ENCODE measurements at regions not wholly inside any gene's neighbourhood (a gene's known extent, or its start where the extent isn't known, plus 50 kb on each side); places are given as distances from the start of the nearest gene placed in this dataset.
"Not testable (repeated sequence)": the region's sequence is repeated elsewhere in the genome, so short reads cannot be mapped to it uniquely, and the experiment has no call there.

GRCh38 chr10:64765498-64765897 lies 1244.3 kb downstream of the REEP3 start:
- Histone ChIP-seq H3K9me2 (replicated peaks; ENCODE audit: insufficient read depth, low read length) (no peaks in the 10 kb centered on the region), H3K4me3 (ENCODE audit: insufficient read depth, low read length, poor library complexity, severe bottlenecking) (no peak overlapping the region), H3K4me2 (ENCODE audit: low read depth, low read length, poor library complexity, severe bottlenecking) (no peak overlapping the region), H3K27me3 (ENCODE audit: low read length) (no peaks in the 10 kb centered on the region), H3F3A (ENCODE audit: insufficient read depth) (no peaks in the 10 kb centered on the region), H3K79me2 (ENCODE audit: insufficient read depth, low read length) (no peaks in the 10 kb centered on the region), H3K27ac (ENCODE audit: low read depth, low read length) (no peak overlapping the region), H2AFZ (ENCODE audit: low read depth, low read length, severe bottlenecking) (no peak overlapping the region), H4K20me1 (ENCODE audit: low read depth, low read length) (no peaks in the 10 kb centered on the region), H3K9ac (ENCODE audit: low read length) (no peak overlapping the region), H3K9me3 (ENCODE audit: insufficient read depth, low read length) (no peaks in the 10 kb centered on the region), H3K36me3 (ENCODE audit: low read length) (no peaks in the 10 kb centered on the region)
- TF ChIP-seq CTCF (IDR thresholded peaks at IDR 0.05; ENCODE audit: insufficient read depth, low read length, poor library complexity, severe bottlenecking): no peak
- no peak for TF ChIP-seq EZH2phosphoT487 (conservative IDR thresholded peaks at IDR 0.05; ENCODE audit: low read length)

DNA sequence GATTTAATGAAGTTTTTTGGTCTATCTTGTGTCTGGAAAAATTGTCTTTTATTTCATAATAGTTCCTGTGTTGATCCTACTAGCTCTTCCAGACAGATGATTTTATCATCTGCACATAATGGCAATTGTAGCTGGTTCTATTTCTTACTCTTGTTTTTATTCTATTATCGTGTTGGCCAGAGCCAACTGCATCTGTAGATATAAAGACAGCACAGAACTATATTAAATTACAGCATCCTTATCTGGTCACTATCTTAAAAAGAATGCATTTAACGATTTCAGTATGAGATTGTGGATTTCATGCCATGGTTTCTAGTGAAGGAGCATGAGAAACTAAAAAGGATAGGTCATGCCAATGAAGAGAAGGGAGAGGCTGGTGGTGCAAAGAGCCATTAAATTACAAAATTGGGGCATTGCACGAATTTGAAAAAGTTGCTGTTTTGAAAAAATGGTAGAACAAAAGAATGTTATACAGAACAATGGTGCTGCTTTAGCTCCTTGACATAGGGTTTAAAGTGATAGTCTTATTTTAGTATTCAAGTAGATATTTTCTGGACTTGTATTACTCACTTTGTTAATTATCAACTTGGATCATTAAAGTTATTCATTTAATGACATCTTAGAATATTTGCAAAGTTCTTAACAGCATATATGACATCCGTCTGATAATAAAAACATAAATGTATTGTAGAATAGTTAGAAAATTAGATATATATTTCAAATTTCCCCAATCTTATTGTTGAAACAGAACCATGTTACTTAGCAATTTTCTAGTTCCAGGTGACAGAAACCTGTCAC lies 1250.3 kb downstream of the REEP3 start:
- no peaks in the 10 kb centered on the region for H3K9me3 ChIP-seq (ENCODE audit: insufficient read depth, low read length)
- no peak overlapping the region for H3K4me2 ChIP-seq (ENCODE audit: low read depth, low read length, poor library complexity, severe bottlenecking)
- no peaks in the 10 kb centered on the region for H3F3A ChIP-seq (ENCODE audit: insufficient read depth)
- no peak overlapping the region for H2AFZ ChIP-seq (ENCODE audit: low read depth, low read length, severe bottlenecking)
- H3K36me3 ChIP-seq (ENCODE audit: low read length): no peaks in the 10 kb centered on the region
- no peaks in the 10 kb centered on the region for H4K20me1 ChIP-seq (ENCODE audit: low read depth, low read length)
- H3K79me2 ChIP-seq (ENCODE audit: insufficient read depth, low read length): no peaks in the 10 kb centered on the region
- no peaks in the 10 kb centered on the region for H3K27me3 ChIP-seq (ENCODE audit: low read length)
- TF ChIP-seq EZH2phosphoT487 (conservative IDR thresholded peaks at IDR 0.05; ENCODE audit: low read length) (no peak), CTCF (IDR thresholded peaks at IDR 0.05; ENCODE audit: insufficient read depth, low read length, poor library complexity, severe bottlenecking) (no peak)
- no peak overlapping the region for H3K9ac ChIP-seq (ENCODE audit: low read length)
- H3K4me3 ChIP-seq (ENCODE audit: insufficient read depth, low read length, poor library complexity, severe bottlenecking): no peak overlapping the region
- no peak overlapping the region for H3K27ac ChIP-seq (ENCODE audit: low read depth, low read length)
- H3K9me2 ChIP-seq (replicated peaks; ENCODE audit: insufficient read depth, low read length): peaks cover 4% of the 10 kb centered on the region; the same call in 1 of the 2 replicates

- Histone ChIP-seq H3F3A (ENCODE audit: insufficient read depth) (no peaks in the 10 kb centered on the region), H3K4me3 (ENCODE audit: insufficient read depth, low read length, poor library complexity, severe bottlenecking) (no peak overlapping the region), H3K36me3 (ENCODE audit: low read length) (no peaks in the 10 kb centered on the region), H3K27ac (ENCODE audit: low read depth, low read length) (no peak overlapping the region), H2AFZ (ENCODE audit: low read depth, low read length, severe bottlenecking) (no peak overlapping the region), H3K4me2 (ENCODE audit: low read depth, low read length, poor library complexity, severe bottlenecking) (no peak overlapping the region), H3K27me3 (ENCODE audit: low read length) (no peaks in the 10 kb centered on the region), H3K79me2 (ENCODE audit: insufficient read depth, low read length) (no peaks in the 10 kb centered on the region), H4K20me1 (ENCODE audit: low read depth, low read length) (no peaks in the 10 kb centered on the region), H3K9me2 (replicated peaks; ENCODE audit: insufficient read depth, low read length) (peaks cover 4% of the 10 kb centered on the region; the same call in 1 of the 2 replicates), H3K9me3 (ENCODE audit: insufficient read depth, low read length) (no peaks in the 10 kb centered on the region), H3K9ac (ENCODE audit: low read length) (no peak overlapping the region)
- TF ChIP-seq EZH2phosphoT487 (conservative IDR thresholded peaks at IDR 0.05; ENCODE audit: low read length) (no peak), CTCF (IDR thresholded peaks at IDR 0.05; ENCODE audit: insufficient read depth, low read length, poor library complexity, severe bottlenecking) (no peak)
These were observed 1252.2 kb downstream of the REEP3 start for GRCh38 chr10:64773357-64773756.

- not testable (repeated sequence) for H3K79me2 ChIP-seq (ENCODE audit: insufficient read depth, low read length); H3K36me3 ChIP-seq (ENCODE audit: low read length); H3K4me3 ChIP-seq (ENCODE audit: insufficient read depth, low read length, poor library complexity, severe bottlenecking); H3K4me2 ChIP-seq (ENCODE audit: low read depth, low read length, poor library complexity, severe bottlenecking); H3K9ac ChIP-seq (ENCODE audit: low read length); H3F3A ChIP-seq (ENCODE audit: insufficient read depth); H2AFZ ChIP-seq (ENCODE audit: low read depth, low read length, severe bottlenecking); H3K9me2 ChIP-seq (replicated peaks; ENCODE audit: insufficient read depth, low read length); H3K27me3 ChIP-seq (ENCODE audit: low read length); H4K20me1 ChIP-seq (ENCODE audit: low read depth, low read length); H3K27ac ChIP-seq (ENCODE audit: low read depth, low read length); H3K9me3 ChIP-seq (ENCODE audit: insufficient read depth, low read length)
These were observed 1263.2 kb downstream of the REEP3 start for GRCh38 chr10:64784451-64784850.
